ENCODE measurements at regions not wholly inside any gene's neighbourhood (a gene's known extent, or its start where the extent isn't known, plus 50 kb on each side); places are given as distances from the start of the nearest gene placed in this dataset.

DNA sequence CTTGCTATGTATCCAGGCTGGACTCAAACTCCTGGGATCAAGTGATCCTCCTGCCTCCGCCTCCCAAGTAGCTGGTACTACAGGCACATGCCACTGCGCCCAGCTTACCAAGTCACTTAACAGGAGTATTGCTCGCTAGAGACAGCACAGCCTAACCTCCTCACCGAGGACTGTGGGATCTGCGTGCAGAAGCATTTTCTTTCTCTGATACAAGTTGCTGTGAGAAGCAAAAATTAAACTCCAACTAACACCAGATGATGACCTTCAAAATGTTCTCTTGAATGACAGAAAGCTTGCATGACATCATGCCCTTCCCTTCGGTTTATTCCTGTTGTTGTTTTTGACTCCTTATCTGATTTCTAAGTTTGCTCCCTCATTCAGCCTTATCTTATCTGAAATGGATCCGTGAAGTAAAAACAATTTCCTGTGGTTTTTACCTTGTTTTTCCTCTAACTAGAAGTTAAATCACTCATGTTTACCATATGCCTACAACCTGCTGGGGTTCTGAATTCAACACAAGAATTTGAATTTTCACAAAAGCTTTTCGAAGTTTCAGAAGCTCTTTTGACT lies 94.4 kb upstream of the KIF5B start:
- Histone ChIP-seq H3K4me3 (no peak overlapping the region), H3K4me1 (ENCODE audit: insufficient read depth) (no peaks in the 10 kb centered on the region), H3F3A (replicated peaks; ENCODE audit: low read depth) (no peaks in the 10 kb centered on the region), H2AFZ (peak overlapping the region; percentile 84), H3K4me2 (no peak overlapping the region), H3K27me3 (ENCODE audit: insufficient read depth) (no peaks in the 10 kb centered on the region), H3K9me2 (ENCODE audit: insufficient read depth) (peaks cover 5% of the 10 kb centered on the region; the same call in 1 of the 2 replicates), H4K20me1 (replicated peaks; ENCODE audit: insufficient read depth) (no peaks in the 10 kb centered on the region), H3K79me2 (replicated peaks; ENCODE audit: insufficient read depth) (no peaks in the 10 kb centered on the region), H3K27ac (ENCODE audit: low read depth) (no peak overlapping the region), H3K36me3 (ENCODE audit: insufficient read depth) (no peaks in the 10 kb centered on the region)
- peaks cover 7% of the 10 kb centered on the region; the same call in 1 of the 3 replicates for H3K36me3 Mint-ChIP-seq (ENCODE audit: low read depth)
- no peak overlapping the region for H3K4me3 Mint-ChIP-seq
- no peak for ATAC-seq
- no peak for DNase-seq (ENCODE audit: low spot score)
- peaks cover 17% of the 10 kb centered on the region for H3K4me1 Mint-ChIP-seq
- H3K27ac Mint-ChIP-seq = no peak overlapping the region
- TF ChIP-seq POLR2AphosphoS5 (IDR thresholded peaks at IDR 0.05; ENCODE audit: low read depth) = no peak
- TF ChIP-seq, protein P1, sequence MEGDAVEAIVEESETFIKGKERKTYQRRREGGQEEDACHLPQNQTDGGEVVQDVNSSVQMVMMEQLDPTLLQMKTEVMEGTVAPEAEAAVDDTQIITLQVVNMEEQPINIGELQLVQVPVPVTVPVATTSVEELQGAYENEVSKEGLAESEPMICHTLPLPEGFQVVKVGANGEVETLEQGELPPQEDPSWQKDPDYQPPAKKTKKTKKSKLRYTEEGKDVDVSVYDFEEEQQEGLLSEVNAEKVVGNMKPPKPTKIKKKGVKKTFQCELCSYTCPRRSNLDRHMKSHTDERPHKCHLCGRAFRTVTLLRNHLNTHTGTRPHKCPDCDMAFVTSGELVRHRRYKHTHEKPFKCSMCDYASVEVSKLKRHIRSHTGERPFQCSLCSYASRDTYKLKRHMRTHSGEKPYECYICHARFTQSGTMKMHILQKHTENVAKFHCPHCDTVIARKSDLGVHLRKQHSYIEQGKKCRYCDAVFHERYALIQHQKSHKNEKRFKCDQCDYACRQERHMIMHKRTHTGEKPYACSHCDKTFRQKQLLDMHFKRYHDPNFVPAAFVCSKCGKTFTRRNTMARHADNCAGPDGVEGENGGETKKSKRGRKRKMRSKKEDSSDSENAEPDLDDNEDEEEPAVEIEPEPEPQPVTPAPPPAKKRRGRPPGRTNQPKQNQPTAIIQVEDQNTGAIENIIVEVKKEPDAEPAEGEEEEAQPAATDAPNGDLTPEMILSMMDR (conservative IDR thresholded peaks at IDR 0.05; ENCODE audit: low read depth in 2 of 2) = no peak
- TF ChIP-seq, protein P2, sequence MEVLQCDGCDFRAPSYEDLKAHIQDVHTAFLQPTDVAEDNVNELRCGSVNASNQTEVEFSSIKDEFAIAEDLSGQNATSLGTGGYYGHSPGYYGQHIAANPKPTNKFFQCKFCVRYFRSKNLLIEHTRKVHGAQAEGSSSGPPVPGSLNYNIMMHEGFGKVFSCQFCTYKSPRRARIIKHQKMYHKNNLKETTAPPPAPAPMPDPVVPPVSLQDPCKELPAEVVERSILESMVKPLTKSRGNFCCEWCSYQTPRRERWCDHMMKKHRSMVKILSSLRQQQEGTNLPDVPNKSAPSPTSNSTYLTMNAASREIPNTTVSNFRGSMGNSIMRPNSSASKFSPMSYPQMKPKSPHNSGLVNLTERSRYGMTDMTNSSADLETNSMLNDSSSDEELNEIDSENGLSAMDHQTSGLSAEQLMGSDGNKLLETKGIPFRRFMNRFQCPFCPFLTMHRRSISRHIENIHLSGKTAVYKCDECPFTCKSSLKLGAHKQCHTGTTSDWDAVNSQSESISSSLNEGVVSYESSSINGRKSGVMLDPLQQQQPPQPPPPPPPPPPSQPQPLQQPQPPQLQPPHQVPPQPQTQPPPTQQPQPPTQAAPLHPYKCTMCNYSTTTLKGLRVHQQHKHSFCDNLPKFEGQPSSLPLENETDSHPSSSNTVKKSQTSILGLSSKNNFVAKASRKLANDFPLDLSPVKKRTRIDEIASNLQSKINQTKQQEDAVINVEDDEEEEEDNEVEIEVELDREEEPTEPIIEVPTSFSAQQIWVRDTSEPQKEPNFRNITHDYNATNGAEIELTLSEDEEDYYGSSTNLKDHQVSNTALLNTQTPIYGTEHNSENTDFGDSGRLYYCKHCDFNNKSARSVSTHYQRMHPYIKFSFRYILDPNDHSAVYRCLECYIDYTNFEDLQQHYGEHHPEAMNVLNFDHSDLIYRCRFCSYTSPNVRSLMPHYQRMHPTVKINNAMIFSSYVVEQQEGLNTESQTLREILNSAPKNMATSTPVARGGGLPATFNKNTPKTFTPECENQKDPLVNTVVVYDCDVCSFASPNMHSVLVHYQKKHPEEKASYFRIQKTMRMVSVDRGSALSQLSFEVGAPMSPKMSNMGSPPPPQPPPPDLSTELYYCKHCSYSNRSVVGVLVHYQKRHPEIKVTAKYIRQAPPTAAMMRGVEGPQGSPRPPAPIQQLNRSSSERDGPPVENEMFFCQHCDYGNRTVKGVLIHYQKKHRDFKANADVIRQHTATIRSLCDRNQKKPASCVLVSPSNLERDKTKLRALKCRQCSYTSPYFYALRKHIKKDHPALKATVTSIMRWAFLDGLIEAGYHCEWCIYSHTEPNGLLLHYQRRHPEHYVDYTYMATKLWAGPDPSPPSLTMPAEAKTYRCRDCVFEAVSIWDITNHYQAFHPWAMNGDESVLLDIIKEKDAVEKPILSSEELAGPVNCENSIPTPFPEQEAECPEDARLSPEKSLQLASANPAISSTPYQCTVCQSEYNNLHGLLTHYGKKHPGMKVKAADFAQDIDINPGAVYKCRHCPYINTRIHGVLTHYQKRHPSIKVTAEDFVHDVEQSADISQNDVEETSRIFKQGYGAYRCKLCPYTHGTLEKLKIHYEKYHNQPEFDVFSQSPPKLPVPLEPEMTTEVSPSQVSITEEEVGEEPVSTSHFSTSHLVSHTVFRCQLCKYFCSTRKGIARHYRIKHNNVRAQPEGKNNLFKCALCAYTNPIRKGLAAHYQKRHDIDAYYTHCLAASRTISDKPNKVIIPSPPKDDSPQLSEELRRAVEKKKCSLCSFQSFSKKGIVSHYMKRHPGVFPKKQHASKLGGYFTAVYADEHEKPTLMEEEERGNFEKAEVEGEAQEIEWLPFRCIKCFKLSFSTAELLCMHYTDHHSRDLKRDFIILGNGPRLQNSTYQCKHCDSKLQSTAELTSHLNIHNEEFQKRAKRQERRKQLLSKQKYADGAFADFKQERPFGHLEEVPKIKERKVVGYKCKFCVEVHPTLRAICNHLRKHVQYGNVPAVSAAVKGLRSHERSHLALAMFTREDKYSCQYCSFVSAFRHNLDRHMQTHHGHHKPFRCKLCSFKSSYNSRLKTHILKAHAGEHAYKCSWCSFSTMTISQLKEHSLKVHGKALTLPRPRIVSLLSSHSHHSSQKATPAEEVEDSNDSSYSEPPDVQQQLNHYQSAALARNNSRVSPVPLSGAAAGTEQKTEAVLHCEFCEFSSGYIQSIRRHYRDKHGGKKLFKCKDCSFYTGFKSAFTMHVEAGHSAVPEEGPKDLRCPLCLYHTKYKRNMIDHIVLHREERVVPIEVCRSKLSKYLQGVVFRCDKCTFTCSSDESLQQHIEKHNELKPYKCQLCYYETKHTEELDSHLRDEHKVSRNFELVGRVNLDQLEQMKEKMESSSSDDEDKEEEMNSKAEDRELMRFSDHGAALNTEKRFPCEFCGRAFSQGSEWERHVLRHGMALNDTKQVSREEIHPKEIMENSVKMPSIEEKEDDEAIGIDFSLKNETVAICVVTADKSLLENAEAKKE (CRISPR knock-in tag; IDR thresholded peaks at IDR 0.05) = no peak
- no peak for TF ChIP-seq CREB1 (CRISPR knock-in tag; IDR thresholded peaks at IDR 0.05; ENCODE audit: low read depth)
- TF ChIP-seq, protein P3, sequence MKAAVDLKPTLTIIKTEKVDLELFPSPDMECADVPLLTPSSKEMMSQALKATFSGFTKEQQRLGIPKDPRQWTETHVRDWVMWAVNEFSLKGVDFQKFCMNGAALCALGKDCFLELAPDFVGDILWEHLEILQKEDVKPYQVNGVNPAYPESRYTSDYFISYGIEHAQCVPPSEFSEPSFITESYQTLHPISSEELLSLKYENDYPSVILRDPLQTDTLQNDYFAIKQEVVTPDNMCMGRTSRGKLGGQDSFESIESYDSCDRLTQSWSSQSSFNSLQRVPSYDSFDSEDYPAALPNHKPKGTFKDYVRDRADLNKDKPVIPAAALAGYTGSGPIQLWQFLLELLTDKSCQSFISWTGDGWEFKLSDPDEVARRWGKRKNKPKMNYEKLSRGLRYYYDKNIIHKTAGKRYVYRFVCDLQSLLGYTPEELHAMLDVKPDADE (IDR thresholded peaks at IDR 0.05) = no peak
- TF ChIP-seq JUNB (IDR thresholded peaks at IDR 0.05; ENCODE audit: unreplicated experiment) = no peak
- no peak for TF ChIP-seq NANOG (IDR thresholded peaks at IDR 0.05; ENCODE audit: borderline replicate concordance)
- TF ChIP-seq, protein P4, sequence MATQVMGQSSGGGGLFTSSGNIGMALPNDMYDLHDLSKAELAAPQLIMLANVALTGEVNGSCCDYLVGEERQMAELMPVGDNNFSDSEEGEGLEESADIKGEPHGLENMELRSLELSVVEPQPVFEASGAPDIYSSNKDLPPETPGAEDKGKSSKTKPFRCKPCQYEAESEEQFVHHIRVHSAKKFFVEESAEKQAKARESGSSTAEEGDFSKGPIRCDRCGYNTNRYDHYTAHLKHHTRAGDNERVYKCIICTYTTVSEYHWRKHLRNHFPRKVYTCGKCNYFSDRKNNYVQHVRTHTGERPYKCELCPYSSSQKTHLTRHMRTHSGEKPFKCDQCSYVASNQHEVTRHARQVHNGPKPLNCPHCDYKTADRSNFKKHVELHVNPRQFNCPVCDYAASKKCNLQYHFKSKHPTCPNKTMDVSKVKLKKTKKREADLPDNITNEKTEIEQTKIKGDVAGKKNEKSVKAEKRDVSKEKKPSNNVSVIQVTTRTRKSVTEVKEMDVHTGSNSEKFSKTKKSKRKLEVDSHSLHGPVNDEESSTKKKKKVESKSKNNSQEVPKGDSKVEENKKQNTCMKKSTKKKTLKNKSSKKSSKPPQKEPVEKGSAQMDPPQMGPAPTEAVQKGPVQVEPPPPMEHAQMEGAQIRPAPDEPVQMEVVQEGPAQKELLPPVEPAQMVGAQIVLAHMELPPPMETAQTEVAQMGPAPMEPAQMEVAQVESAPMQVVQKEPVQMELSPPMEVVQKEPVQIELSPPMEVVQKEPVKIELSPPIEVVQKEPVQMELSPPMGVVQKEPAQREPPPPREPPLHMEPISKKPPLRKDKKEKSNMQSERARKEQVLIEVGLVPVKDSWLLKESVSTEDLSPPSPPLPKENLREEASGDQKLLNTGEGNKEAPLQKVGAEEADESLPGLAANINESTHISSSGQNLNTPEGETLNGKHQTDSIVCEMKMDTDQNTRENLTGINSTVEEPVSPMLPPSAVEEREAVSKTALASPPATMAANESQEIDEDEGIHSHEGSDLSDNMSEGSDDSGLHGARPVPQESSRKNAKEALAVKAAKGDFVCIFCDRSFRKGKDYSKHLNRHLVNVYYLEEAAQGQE (IDR thresholded peaks at IDR 0.05; ENCODE audit: unreplicated experiment) = no peak
- TF ChIP-seq STAT1 (IDR thresholded peaks at IDR 0.05; ENCODE audit: unreplicated experiment) = no peak
- TF ChIP-seq ZNF114 (CRISPR knock-in tag; IDR thresholded peaks at IDR 0.05) = no peak
- TF ChIP-seq ZNF331 (CRISPR knock-in tag; IDR thresholded peaks at IDR 0.05; ENCODE audit: low read depth) = no peak
- no peak for TF ChIP-seq EZH2phosphoT487 (IDR thresholded peaks at IDR 0.05; ENCODE audit: unreplicated experiment)
- TF ChIP-seq EZH2 (IDR thresholded peaks at IDR 0.05; ENCODE audit: low read depth, unreplicated experiment) = no peak
- H3K9me3 Mint-ChIP-seq = peaks cover 19% of the 10 kb centered on the region
- H3K27me3 Mint-ChIP-seq (ENCODE audit: insufficient read depth, low read depth, poor library complexity) = no peaks in the 10 kb centered on the region
